Brain microvascular endothelial cell (primary cell): ENCODE measurements at regions not wholly inside any gene's neighbourhood (a gene's known extent, or its start where the extent isn't known, plus 50 kb on each side); places are given as distances from the start of the nearest gene placed in this dataset.

Experiments
- DNase-seq: peaks from one replicate; pipeline ENCODE4 v3.0.0-alpha.2; 2020
- H3K27ac ChIP-seq: fragments of 250-450 bp; sonication (Bioruptor Pico); 2 replicates; pipeline ENCODE4 v1.5.1; 2020; ENCODE audit warnings: mild to moderate bottlenecking, moderate library complexity
- H3K27me3 ChIP-seq: fragments of 250-450 bp; sonication (Bioruptor Pico); replicated peaks from 2 replicates; pipeline ENCODE4 v1.5.1; 2020; ENCODE audit warnings: mild to moderate bottlenecking
- H3K36me3 ChIP-seq: fragments of 250-450 bp; sonication (Bioruptor Pico); replicated peaks from 2 replicates; pipeline ENCODE4 v1.5.1; 2020; ENCODE audit warnings: mild to moderate bottlenecking
- H3K4me3 ChIP-seq: 2 replicates; pipeline ENCODE4 v1.5.1; 2011; ENCODE audit warnings: low read depth, mild to moderate bottlenecking, control low read depth, low read length, moderate library complexity
- in situ Hi-C: cut with HindIII; loops from 2 replicates; pipeline ENCODE4 v1.10.0; 2017; ENCODE audit warnings: low sequenced_read_pairs, low pct_ligation_motif_present
- TF ChIP-seq, protein P1 (sequence below): IDR thresholded peaks from 2 replicates; pipeline ENCODE4 v1.5.1; 2011; ENCODE audit warnings: low read depth, mild to moderate bottlenecking, moderate library complexity, low read length, control low read depth, inconsistent platforms; ENCODE audit errors: missing control alignments

DNA sequence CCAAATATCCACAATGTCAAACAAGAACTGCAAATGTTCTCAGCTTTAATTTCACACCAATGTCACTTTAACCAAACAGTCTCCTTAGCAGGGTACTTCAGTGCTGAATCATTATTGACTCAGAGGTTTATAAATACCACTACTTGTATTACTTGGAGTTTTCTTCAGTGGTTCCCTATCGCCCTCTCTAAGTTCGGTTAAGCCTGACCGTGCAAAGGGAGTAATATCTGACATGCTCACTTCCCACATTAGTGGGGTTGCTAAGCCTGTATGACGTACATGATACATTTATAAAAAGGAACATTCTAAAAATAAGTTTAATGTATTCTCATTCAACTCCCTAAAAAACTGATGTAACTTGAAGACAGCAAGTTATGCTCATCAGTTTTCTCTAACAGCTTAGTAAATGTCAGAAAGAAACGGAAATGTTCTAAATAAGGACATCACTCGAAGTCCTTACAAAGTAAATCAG, 93.1 kb upstream of the ZC3H12C start:
- no peak overlapping the region for H3K4me3 ChIP-seq
- TF ChIP-seq, protein P1, sequence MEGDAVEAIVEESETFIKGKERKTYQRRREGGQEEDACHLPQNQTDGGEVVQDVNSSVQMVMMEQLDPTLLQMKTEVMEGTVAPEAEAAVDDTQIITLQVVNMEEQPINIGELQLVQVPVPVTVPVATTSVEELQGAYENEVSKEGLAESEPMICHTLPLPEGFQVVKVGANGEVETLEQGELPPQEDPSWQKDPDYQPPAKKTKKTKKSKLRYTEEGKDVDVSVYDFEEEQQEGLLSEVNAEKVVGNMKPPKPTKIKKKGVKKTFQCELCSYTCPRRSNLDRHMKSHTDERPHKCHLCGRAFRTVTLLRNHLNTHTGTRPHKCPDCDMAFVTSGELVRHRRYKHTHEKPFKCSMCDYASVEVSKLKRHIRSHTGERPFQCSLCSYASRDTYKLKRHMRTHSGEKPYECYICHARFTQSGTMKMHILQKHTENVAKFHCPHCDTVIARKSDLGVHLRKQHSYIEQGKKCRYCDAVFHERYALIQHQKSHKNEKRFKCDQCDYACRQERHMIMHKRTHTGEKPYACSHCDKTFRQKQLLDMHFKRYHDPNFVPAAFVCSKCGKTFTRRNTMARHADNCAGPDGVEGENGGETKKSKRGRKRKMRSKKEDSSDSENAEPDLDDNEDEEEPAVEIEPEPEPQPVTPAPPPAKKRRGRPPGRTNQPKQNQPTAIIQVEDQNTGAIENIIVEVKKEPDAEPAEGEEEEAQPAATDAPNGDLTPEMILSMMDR = no peak
- in situ Hi-C loops = no loop called here
- no peaks in the 10 kb centered on the region for H3K36me3 ChIP-seq
- peak; percentile 94 for DNase-seq
- H3K27me3 ChIP-seq = no peaks in the 10 kb centered on the region
- peak overlapping the region; percentile 82 for H3K27ac ChIP-seq

GRCh38 chr11:110000850-110001249, 92.3 kb upstream of the ZC3H12C start:
- H3K27me3 ChIP-seq = no peaks in the 10 kb centered on the region
- peak overlapping the region; percentile 82 for H3K27ac ChIP-seq
- no peaks in the 10 kb centered on the region for H3K36me3 ChIP-seq
- no peak overlapping the region for H3K4me3 ChIP-seq
- in situ Hi-C loops = no loop called here
- TF ChIP-seq, protein P1 = no peak
- peak; percentile 40 for DNase-seq

- no peak overlapping the region for H3K27ac ChIP-seq
- H3K27me3 ChIP-seq = no peaks in the 10 kb centered on the region
- H3K4me3 ChIP-seq = no peak overlapping the region
- DNase-seq = no peak
- in situ Hi-C loops = no loop called here
- H3K36me3 ChIP-seq = no peaks in the 10 kb centered on the region
- TF ChIP-seq, protein P1 = no peak
Measured at GRCh38 chr11:110003426-110003825, 89.8 kb upstream of the ZC3H12C start.

- Histone ChIP-seq H3K27me3 (no peaks in the 10 kb centered on the region), H3K27ac (no peak overlapping the region), H3K4me3 (no peak overlapping the region), H3K36me3 (no peaks in the 10 kb centered on the region)
- in situ Hi-C loops = no loop called here
- TF ChIP-seq, protein P1 = no peak
- no peak for DNase-seq
Measured at GRCh38 chr11:110011595-110011994, 81.6 kb upstream of the ZC3H12C start.

DNA sequence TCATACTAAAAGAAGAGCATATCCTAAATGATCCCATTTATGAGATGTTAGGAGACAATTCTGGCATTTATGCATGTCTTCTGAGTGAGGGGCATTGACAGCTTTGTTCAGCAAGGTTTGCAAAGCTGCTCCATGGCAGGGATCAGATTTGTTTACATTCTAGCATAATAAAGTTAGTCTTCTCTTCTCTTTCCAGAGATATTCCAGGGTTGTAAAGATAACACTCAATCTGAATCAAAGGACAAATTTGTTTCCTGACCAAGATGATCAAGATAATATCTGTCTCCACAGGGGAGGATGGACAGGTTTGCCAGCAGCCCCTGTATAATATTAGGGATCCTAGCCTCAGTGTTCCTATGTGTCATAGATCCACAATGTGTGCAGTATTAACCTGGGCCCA, 77.5 kb upstream of the ZC3H12C start:
- TF ChIP-seq, protein P1 = no peak
- in situ Hi-C loops = no loop called here

DNA sequence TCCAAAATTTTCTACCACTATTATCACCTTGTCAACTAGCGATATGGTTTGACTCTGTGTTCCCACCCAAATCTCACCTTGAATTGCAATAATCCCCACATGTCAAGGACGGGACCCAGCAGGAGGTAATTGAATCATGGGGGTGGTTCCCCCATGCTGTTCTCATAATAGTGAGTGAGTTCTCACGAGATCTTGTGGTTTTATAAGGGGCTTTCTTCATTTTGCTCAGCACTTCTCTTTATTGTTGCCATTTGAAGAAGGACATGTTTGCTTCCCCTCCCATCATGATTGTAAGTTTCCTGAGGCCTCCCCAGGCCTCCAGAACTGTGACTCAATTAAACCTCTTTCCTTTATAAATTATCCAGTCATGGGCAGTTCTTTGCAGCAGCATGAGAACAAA, 73.5 kb upstream of the ZC3H12C start:
- Histone ChIP-seq H3K27ac (no peak overlapping the region), H3K27me3 (no peaks in the 10 kb centered on the region), H3K36me3 (no peaks in the 10 kb centered on the region), H3K4me3 (no peak overlapping the region)
- TF ChIP-seq, protein P1 = no peak
- DNase-seq = no peak
- in situ Hi-C loops = no loop called here

More for the DNA sequence above, 77.5 kb upstream of the ZC3H12C start:
- no peak for DNase-seq
- Histone ChIP-seq H3K27ac (no peak overlapping the region), H3K4me3 (no peak overlapping the region), H3K36me3 (no peaks in the 10 kb centered on the region), H3K27me3 (no peaks in the 10 kb centered on the region)
